ENCODE measurements at regions not wholly inside any gene's neighbourhood (a gene's known extent, or its start where the extent isn't known, plus 50 kb on each side); places are given as distances from the start of the nearest gene placed in this dataset.

DNA sequence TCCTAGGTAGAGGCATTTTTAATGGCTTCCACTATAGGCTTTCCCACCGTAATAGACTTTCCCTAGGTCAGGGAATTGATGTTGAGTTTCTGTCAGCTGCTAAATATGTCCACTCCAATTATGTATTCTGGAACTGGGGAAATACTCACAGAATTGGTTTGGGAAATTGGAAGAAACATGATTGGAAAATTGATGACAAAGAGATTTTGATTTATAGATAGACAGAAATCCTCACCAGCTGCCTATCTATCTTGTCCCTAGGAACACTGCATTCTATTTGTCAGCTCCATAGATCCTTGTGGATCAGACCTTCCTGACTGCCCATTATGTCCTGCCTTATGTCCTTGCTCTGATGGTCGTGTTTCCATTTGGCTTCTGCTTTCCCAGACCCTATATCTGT is 75.6 kb upstream of the TNIK start:
- no peak overlapping the region for H3K27ac Mint-ChIP-seq (ENCODE audit: unreplicated experiment)
- H3K9me3 Mint-ChIP-seq (ENCODE audit: low read depth), result no peaks in the 10 kb centered on the region
- no peaks in the 10 kb centered on the region for H3K27me3 Mint-ChIP-seq (ENCODE audit: low read depth)
- DNase-seq (ENCODE audit: low spot score), result no peak
- TF ChIP-seq, protein P1, sequence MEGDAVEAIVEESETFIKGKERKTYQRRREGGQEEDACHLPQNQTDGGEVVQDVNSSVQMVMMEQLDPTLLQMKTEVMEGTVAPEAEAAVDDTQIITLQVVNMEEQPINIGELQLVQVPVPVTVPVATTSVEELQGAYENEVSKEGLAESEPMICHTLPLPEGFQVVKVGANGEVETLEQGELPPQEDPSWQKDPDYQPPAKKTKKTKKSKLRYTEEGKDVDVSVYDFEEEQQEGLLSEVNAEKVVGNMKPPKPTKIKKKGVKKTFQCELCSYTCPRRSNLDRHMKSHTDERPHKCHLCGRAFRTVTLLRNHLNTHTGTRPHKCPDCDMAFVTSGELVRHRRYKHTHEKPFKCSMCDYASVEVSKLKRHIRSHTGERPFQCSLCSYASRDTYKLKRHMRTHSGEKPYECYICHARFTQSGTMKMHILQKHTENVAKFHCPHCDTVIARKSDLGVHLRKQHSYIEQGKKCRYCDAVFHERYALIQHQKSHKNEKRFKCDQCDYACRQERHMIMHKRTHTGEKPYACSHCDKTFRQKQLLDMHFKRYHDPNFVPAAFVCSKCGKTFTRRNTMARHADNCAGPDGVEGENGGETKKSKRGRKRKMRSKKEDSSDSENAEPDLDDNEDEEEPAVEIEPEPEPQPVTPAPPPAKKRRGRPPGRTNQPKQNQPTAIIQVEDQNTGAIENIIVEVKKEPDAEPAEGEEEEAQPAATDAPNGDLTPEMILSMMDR (IDR thresholded peaks at IDR 0.05), result no peak
- no peak overlapping the region for H3K4me3 Mint-ChIP-seq (ENCODE audit: unreplicated experiment)
- H3K4me1 Mint-ChIP-seq (ENCODE audit: low read depth), result no peaks in the 10 kb centered on the region
- no peaks in the 10 kb centered on the region for H3K36me3 Mint-ChIP-seq (ENCODE audit: low read depth)

DNA sequence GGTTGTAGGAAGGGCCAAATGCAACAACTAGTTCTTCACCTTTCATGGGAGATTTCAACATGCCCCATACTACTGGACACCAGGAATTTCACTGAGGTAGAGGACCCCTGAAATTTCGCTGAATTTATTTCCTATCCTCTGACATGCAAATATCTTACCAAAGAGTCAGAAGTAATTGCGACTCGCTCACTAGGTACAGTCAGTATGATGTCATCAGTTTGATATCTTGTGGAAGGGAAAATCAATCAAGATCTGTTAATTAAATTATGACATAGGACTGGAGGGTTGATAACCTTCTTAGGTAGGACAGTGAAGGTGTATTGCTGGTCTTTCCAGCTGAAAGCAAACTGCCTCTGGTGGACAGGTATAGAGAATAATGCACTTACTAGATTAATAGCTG is 74.9 kb upstream of the TNIK start:
- Mint-ChIP-seq H3K4me3 (ENCODE audit: unreplicated experiment) (no peak overlapping the region), H3K27me3 (ENCODE audit: low read depth) (no peaks in the 10 kb centered on the region), H3K9me3 (ENCODE audit: low read depth) (no peaks in the 10 kb centered on the region), H3K4me1 (ENCODE audit: low read depth) (no peaks in the 10 kb centered on the region), H3K27ac (ENCODE audit: unreplicated experiment) (no peak overlapping the region), H3K36me3 (ENCODE audit: low read depth) (no peaks in the 10 kb centered on the region)
- no peak for DNase-seq (ENCODE audit: low spot score)
- TF ChIP-seq, protein P1 (IDR thresholded peaks at IDR 0.05), result no peak

DNA sequence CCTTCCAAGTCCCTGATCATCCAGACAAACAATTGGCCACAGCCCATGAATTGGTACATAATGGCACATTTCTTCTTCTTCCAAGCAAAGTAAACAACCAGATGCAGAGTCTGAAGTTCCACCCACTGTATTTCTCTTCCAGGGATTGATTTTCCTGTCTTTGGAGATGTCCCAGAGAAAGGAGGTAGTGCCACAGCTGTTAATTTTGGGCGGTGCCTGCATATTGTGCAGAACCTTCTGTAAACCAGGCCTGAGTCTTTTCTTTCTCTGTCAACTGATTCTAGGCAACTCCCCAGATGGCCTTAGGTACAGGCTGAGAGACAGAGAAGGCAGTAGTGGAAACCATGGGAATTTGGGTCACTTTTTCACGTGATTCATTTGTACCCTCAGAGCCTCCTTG is 73.5 kb upstream of the TNIK start:
- no peaks in the 10 kb centered on the region for H3K27me3 Mint-ChIP-seq (ENCODE audit: low read depth)
- TF ChIP-seq, protein P1 (IDR thresholded peaks at IDR 0.05), result no peak

GRCh38 chr3:171532294-171532693 is 72.1 kb upstream of the TNIK start:
- Mint-ChIP-seq H3K4me1 (ENCODE audit: low read depth) (no peaks in the 10 kb centered on the region), H3K36me3 (ENCODE audit: low read depth) (no peaks in the 10 kb centered on the region), H3K4me3 (ENCODE audit: unreplicated experiment) (no peak overlapping the region), H3K9me3 (ENCODE audit: low read depth) (no peaks in the 10 kb centered on the region), H3K27me3 (ENCODE audit: low read depth) (no peaks in the 10 kb centered on the region), H3K27ac (ENCODE audit: unreplicated experiment) (no peak overlapping the region)
- no peak for DNase-seq (ENCODE audit: low spot score)
- TF ChIP-seq, protein P1 (IDR thresholded peaks at IDR 0.05), result no peak

More for the DNA sequence above, 73.5 kb upstream of the TNIK start:
- Mint-ChIP-seq H3K9me3 (ENCODE audit: low read depth) (no peaks in the 10 kb centered on the region), H3K27ac (ENCODE audit: unreplicated experiment) (no peak overlapping the region), H3K36me3 (ENCODE audit: low read depth) (no peaks in the 10 kb centered on the region), H3K4me3 (ENCODE audit: unreplicated experiment) (no peak overlapping the region), H3K4me1 (ENCODE audit: low read depth) (no peaks in the 10 kb centered on the region)
- no peak for DNase-seq (ENCODE audit: low spot score)

DNA sequence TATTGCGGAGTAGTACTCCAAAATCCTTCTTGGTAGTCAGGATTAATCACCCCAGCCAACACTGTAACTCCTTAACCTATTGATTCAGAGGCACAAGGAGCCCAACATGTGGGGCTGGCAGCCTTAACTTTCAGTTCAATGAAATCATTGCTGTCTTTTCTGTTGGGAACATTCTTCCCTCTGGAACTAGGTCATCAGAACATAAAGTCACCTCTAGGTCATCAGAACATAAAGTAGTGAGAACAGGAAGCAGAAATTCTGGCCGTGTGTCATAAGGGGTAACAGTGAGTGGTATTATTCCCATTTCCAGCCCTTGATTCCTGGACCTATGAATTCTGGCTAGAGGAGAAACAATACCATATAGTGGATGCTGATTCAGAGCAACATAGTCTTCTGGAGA is 71.5 kb upstream of the TNIK start:
- no peaks in the 10 kb centered on the region for H3K9me3 Mint-ChIP-seq (ENCODE audit: low read depth)
- no peak overlapping the region for H3K4me3 Mint-ChIP-seq (ENCODE audit: unreplicated experiment)
- H3K36me3 Mint-ChIP-seq (ENCODE audit: low read depth), result no peaks in the 10 kb centered on the region
- H3K27me3 Mint-ChIP-seq (ENCODE audit: low read depth), result no peaks in the 10 kb centered on the region
- TF ChIP-seq, protein P1 (IDR thresholded peaks at IDR 0.05), result no peak
- H3K4me1 Mint-ChIP-seq (ENCODE audit: low read depth), result peaks cover 4% of the 10 kb centered on the region
- DNase-seq (ENCODE audit: low spot score), result no peak
- no peak overlapping the region for H3K27ac Mint-ChIP-seq (ENCODE audit: unreplicated experiment)
